ENCODE measurements at regions not wholly inside any gene's neighbourhood (a gene's known extent, or its start where the extent isn't known, plus 50 kb on each side); places are given as distances from the start of the nearest gene placed in this dataset.

DNA sequence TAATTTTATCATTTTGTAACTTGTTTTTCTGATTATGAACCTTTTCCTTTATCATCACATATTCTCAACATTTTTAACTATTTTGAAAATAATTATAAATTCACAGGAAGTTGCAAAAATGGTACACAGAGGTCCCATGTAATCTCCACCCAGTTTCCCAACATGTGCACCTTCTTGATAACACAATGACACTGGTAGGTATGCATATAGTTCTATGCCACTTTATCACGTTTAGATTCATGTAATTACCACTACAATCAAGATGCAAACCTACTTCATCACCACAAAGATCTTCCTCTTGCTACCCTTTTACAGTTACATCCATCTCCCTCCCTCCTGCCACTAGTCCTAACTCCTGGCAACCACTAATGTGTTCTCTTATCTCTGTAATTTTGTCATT lies 413.9 kb downstream of the SHQ1 start:
- no peak overlapping the region for H3T11ph ChIP-seq (ENCODE audit: low read length)
- no peak overlapping the region for H4K5ac ChIP-seq (ENCODE audit: insufficient read length, low read depth, low read length)
- H3K9me3 ChIP-seq (ENCODE audit: control insufficient read depth, low read depth, low read length): no peaks in the 10 kb centered on the region
- no peak overlapping the region for H3K4ac ChIP-seq (ENCODE audit: low read depth, low read length)
- no peak overlapping the region for H3K27ac ChIP-seq (ENCODE audit: insufficient read length, low read depth, low read length)
- no peak overlapping the region for H3K56ac ChIP-seq (ENCODE audit: insufficient read length, low read depth, low read length)
- Mint-ChIP-seq H3K4me3 (no peak overlapping the region), H3K27me3 (ENCODE audit: low read depth) (no peaks in the 10 kb centered on the region), H3K27ac (no peak overlapping the region), H3K36me3 (ENCODE audit: insufficient read depth in 1 of 3, low read depth in 3 of 3) (peaks cover 3 to 14% (median 8%) of the 10 kb centered on the region in 3 experiments; a peak in 6 of 7 replicates), H3K4me1 (peaks cover 8 to 19% of the 10 kb centered on the region in 2 experiments; a peak in 3 of 4 replicates), H3K9me3 (no peaks in the 10 kb centered on the region)
- no peak overlapping the region for H3K18ac ChIP-seq (ENCODE audit: insufficient read length, low read depth, low read length)
- H3K4me1 ChIP-seq (ENCODE audit: insufficient read depth, low read length): peaks cover 3% of the 10 kb centered on the region; the same call in 1 of the 2 replicates
- H4K8ac ChIP-seq (replicated peaks; ENCODE audit: insufficient read length, low read depth, low read length): no peak overlapping the region
- no peak overlapping the region for H3K4me2 ChIP-seq (ENCODE audit: insufficient read depth, insufficient read length, low read length)
- no peak overlapping the region for H2AFZ ChIP-seq (ENCODE audit: low read length)
- no peaks in the 10 kb centered on the region for H3K23me2 ChIP-seq (ENCODE audit: insufficient read length, low read depth, low read length, poor library complexity, severe bottlenecking)
- H2BK12ac ChIP-seq (ENCODE audit: insufficient read length, low read depth, low read length): no peak overlapping the region
- H2BK120ac ChIP-seq (ENCODE audit: low read depth, low read length, poor library complexity, severe bottlenecking): no peak overlapping the region
- H3K27me3 ChIP-seq (ENCODE audit: insufficient read depth, low read length): no peaks in the 10 kb centered on the region
- H4K91ac ChIP-seq (ENCODE audit: insufficient read length, low read depth, low read length): no peak overlapping the region
- H3K14ac ChIP-seq (ENCODE audit: insufficient read depth, low read length): no peak overlapping the region
- H3K23ac ChIP-seq (ENCODE audit: insufficient read length, low read depth, low read length): no peak overlapping the region
- no peaks in the 10 kb centered on the region for H4K20me1 ChIP-seq (ENCODE audit: control insufficient read depth, insufficient read depth, insufficient read length)
- H3K79me2 ChIP-seq (ENCODE audit: insufficient read depth, low read length): peaks cover 62% of the 10 kb centered on the region; the same call in 1 of the 2 replicates
- no peak overlapping the region for H2BK20ac ChIP-seq (ENCODE audit: low read depth, low read length, poor library complexity, severe bottlenecking)
- WGBS (ENCODE audit: extremely low coverage, insufficient read length, low lambda C conversion rate): no CpG with 5 or more reads among the region's 1 CpG
- DNase-seq: no peak
- H2AK5ac ChIP-seq (ENCODE audit: insufficient read length, low read length): no peak overlapping the region
- H3K79me1 ChIP-seq (ENCODE audit: insufficient read depth, low read depth, low read length, poor library complexity, severe bottlenecking): peaks cover under 1% of the 10 kb centered on the region
- H3K9ac ChIP-seq (ENCODE audit: extremely low read depth, insufficient read length, low read length): no peak overlapping the region
- H2BK15ac ChIP-seq (ENCODE audit: low read depth, low read length): no peak overlapping the region
- no peak overlapping the region for H2BK5ac ChIP-seq (ENCODE audit: insufficient read length, low read length)
- TF ChIP-seq, protein P1, sequence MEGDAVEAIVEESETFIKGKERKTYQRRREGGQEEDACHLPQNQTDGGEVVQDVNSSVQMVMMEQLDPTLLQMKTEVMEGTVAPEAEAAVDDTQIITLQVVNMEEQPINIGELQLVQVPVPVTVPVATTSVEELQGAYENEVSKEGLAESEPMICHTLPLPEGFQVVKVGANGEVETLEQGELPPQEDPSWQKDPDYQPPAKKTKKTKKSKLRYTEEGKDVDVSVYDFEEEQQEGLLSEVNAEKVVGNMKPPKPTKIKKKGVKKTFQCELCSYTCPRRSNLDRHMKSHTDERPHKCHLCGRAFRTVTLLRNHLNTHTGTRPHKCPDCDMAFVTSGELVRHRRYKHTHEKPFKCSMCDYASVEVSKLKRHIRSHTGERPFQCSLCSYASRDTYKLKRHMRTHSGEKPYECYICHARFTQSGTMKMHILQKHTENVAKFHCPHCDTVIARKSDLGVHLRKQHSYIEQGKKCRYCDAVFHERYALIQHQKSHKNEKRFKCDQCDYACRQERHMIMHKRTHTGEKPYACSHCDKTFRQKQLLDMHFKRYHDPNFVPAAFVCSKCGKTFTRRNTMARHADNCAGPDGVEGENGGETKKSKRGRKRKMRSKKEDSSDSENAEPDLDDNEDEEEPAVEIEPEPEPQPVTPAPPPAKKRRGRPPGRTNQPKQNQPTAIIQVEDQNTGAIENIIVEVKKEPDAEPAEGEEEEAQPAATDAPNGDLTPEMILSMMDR (conservative IDR thresholded peaks at IDR 0.05): no peak

All from H9 (cell line).